HG03196 (cell line): ENCODE measurements at regions not wholly inside any gene's neighbourhood (a gene's known extent, or its start where the extent isn't known, plus 50 kb on each side); places are given as distances from the start of the nearest gene placed in this dataset.

ENCODE experiments used
- ATAC-seq: cut with Tn5 transposase; IDR thresholded peaks from one replicate; pipeline ENCODE4 v1.9.1; 2021; ENCODE audit not compliant: unreplicated experiment

- no peak for ATAC-seq
These were observed 105.2 kb upstream of the VSTM2B start for GRCh38 chr19:29420482-29421195.

- ATAC-seq, result no peak
These were observed 104.6 kb upstream of the VSTM2B start for GRCh38 chr19:29421196-29421545.

- no peak for ATAC-seq
These were observed 103.7 kb upstream of the VSTM2B start for GRCh38 chr19:29422047-29422446.

GRCh38 chr19:29422486-29423085 is 103.2 kb upstream of the VSTM2B start:
- no peak for ATAC-seq

GRCh38 chr19:29428071-29428470 is 97.7 kb upstream of the VSTM2B start:
- no peak for ATAC-seq

- ATAC-seq, result no peak
These were observed 96.8 kb upstream of the VSTM2B start for GRCh38 chr19:29429021-29429420.

- ATAC-seq, result no peak
These were observed 96.2 kb upstream of the VSTM2B start for GRCh38 chr19:29429581-29429980.

- no peak for ATAC-seq
These were observed 94.5 kb upstream of the VSTM2B start for GRCh38 chr19:29431332-29431731.

- ATAC-seq, result no peak
These were observed 93.1 kb upstream of the VSTM2B start for GRCh38 chr19:29432677-29433076.

GRCh38 chr19:29436591-29437103 is 89.1 kb upstream of the VSTM2B start:
- ATAC-seq, result no peak

- ATAC-seq, result no peak
These were observed 86.8 kb upstream of the VSTM2B start for GRCh38 chr19:29439021-29439420.

GRCh38 chr19:29439688-29440550 is 85.9 kb upstream of the VSTM2B start:
- ATAC-seq, result no peak

- no peak for ATAC-seq
These were observed 83.7 kb upstream of the VSTM2B start for GRCh38 chr19:29442094-29442493.

- no peak for ATAC-seq
These were observed 82.9 kb upstream of the VSTM2B start for GRCh38 chr19:29442910-29443309.

GRCh38 chr19:29445246-29445645 is 80.5 kb upstream of the VSTM2B start:
- no peak for ATAC-seq

GRCh38 chr19:29446361-29446760 is 79.4 kb upstream of the VSTM2B start:
- no peak for ATAC-seq

GRCh38 chr19:29448046-29448445 is 77.7 kb upstream of the VSTM2B start:
- no peak for ATAC-seq

GRCh38 chr19:29449371-29449770 is 76.4 kb upstream of the VSTM2B start:
- ATAC-seq, result no peak

GRCh38 chr19:29450306-29450705 is 75.5 kb upstream of the VSTM2B start:
- ATAC-seq, result no peak

- ATAC-seq, result no peak
These were observed 75.0 kb upstream of the VSTM2B start for GRCh38 chr19:29450812-29451211.

GRCh38 chr19:29454109-29454508 is 71.7 kb upstream of the VSTM2B start:
- no peak for ATAC-seq

- ATAC-seq, result no peak
These were observed 68.4 kb upstream of the VSTM2B start for GRCh38 chr19:29457413-29457812.
